CD4-positive, alpha-beta T cell treated with Interleukin-2 at 100 ng/mL for 4 hours (primary cell): ENCODE measurements at regions not wholly inside any gene's neighbourhood (a gene's known extent, or its start where the extent isn't known, plus 50 kb on each side); places are given as distances from the start of the nearest gene placed in this dataset.
"Not testable (repeated sequence)": the region's sequence is repeated elsewhere in the genome, so short reads cannot be mapped to it uniquely, and the experiment has no call there.

Experiments used
- DNase-seq: peaks from one replicate; pipeline ENCODE4 v3.0.0-alpha.2; 2020; ENCODE audit warnings: low spot score

- no peak for DNase-seq
Measured at GRCh38 chr22:23394525-23395326, 185.4 kb downstream of the IGLL1 start.

DNA sequence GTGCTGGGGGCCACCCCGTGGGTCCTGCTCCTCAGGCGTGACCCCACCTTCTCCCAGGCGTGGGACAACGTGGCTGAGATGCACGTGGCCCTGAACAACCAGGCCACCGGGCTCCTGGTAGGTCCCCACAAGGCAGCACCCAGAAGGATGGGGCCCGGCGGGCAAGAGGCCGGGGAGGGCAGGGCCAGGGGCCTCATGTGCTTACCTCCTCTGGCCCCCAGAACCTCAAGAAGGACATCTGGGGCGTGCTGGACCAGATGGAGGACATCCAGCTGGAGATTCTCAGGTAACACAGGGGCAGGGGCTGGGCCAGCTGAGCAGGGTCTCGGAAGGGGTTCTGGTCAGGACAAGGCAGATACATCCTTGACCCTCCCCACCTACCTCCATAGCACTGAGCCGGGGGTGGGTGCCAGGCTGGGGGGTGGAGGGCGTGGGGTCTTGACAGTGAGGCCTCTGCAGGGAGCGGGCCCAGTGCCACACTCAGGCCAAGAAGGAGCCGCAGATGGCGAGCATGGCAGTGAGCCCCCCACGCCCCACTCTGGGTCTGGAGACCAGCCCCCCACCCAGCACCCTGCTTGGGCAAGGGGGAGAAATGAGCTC, 186.3 kb downstream of the IGLL1 start:
- no peak for DNase-seq

DNA sequence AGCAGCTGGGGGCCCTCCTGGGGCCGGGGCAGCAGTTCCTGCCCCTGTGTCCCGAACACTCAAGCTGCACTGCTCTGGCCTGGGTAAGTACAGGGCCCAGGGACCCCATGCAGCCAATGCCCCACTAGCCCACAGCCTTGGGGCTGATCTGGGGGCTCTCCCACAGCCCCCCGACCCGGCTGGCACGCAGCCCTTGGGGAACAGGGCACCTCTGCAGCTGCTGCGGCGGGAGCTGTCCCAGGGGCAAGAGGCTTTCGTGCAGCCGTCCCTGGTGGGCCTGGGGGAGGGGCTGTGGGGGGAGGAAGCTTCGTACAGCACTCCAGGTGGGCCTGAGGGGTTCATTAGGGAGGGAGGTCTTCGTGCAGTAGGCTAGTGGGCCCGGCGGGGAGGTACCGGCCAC, 186.9 kb downstream of the IGLL1 start:
- DNase-seq, result not testable (repeated sequence)

DNA sequence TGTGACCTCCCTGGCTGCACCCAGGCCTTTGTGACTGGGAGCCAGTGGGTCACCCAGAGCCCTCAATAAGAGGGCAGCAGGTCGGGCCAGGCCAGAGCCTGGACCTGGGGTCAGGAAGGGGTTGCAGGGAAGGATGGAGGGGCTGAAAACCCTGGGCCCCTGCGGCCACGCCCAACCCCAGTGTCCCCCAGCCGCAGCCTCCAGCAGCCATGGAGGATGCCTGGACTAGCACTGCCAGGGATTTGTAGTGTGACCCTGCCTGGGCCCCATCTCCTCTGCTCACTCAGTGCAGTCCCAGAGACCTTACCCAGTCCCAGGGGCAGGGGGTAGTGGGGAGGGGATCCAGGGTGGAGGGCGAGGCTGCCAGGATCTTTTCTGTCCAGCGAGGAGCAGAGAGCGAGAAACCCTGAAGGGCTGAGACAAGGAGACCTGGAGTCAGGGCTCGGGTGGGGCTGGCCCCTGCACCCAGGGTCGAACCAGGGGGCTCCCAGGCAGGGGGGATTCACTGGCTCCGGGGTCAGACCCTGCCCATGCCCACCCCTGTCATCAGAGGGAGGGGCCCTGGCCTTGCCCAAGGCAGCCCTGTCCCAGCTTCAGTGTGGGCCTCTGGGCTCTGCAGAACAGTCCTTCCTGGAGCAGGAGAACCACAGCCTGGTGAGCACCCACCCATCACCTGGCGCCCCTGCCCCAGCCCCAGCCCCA, 187.5 kb downstream of the IGLL1 start:
- no peak for DNase-seq

DNA sequence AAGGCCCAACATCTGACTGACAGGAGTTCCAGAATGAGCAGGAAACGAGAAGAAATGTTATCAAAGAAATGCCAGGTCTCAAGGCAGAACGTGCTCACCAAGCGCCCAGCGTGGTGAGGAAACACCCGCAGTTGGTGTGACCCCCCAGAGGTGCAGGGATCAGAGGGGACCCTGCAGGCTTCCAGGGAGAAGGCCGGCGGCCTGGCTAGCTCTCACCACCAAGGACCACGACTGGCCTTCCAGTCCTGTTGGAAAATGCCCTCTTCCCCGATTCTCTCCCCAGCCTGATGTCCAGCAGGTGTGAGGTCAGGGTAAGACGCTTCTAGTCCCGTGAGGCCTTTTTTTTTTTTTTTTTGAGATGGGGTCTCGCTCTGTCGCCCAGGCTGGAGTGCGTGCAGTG, 189.1 kb downstream of the IGLL1 start:
- no peak for DNase-seq

DNA sequence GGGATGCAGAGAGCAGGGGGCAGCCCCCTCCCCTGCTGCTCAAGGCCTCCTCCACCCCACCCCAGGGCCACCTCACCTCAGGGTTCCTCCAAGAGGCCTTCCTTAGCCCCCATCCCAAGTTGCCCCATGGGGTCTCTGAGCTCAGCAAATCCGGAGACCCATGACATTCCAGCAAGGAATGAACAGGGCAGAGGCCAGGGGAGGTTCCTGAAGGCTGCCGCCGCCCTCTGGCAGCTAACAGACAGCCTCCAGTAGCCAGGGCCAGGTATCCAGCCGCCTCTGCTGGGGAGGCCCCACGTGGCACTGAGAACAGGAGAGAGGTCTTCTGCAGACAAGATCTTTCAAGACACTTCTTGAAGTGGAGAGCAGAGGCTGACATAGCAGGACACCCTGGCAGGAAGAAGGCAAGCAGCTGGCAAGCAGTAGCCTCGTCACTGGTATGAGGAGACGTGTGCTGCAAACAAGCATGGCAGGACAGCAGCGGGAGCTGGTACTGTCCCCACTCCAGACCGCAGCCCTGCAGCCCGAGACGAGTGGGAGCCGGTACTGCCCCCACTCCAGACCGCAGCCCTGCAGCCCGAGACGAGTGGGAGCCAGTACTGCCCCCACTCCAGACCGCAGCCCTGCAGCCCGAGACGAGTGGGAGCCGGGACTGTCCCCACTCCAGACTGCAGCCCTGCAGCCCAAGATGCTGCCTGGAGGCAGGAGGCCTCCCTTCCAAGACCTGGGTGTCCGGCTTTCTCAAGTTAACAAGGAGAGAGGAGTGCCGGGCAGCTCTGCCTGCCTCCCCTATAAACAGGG, 190.6 kb downstream of the IGLL1 start:
- no peak for DNase-seq

- DNase-seq, result no peak
Measured at GRCh38 chr22:23388517-23388890, 191.6 kb downstream of the IGLL1 start.

- no peak for DNase-seq
Measured at GRCh38 chr22:23387827-23388516, 192.1 kb downstream of the IGLL1 start.

- no peak for DNase-seq
Measured at GRCh38 chr22:23386822-23387580, 193.1 kb downstream of the IGLL1 start.

DNA sequence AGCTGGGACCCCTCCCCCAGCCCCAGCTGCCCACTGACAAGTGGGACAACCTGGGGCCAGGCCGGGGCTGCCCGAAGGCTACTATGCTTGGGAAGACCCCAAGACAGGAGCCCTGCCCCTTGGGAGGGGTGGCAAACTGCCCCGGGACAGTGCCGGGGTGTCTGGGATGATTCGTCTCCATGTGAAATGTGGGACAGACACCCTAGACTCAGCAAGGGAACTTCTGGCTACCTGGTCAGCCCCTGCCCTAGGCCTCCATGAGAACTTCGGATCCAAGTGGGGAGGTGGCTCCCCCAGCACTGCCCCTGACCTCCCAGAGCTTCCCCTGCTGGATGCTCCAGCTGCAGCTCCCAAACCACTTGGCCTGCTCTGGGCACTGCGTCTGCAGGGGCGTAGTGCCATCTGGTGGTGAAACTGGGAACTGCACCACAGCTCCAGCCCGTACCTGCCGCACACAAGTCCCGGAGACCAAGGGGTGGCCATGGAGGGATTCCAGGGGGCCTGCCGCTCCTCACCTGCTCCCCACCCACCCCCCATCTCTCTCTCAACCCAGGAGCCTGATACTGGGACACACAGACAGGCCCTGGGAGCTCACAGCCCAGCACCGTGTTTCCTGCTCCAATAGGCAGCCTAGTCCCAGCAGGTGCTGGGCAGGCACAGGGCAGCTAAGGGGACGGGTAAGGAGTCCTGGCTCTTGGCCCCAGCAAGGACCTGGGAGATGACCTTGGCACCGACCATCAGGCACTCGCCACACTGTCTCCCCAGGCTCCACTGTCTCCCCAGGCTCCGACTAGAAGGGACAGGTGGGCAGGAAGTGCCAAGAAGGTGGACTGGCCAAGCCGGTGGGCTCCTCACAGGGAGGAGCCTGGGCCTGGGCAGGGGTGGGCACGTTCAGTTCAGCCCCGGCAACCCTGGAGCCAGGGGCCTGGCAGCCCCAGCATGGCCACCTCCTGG, 194.1 kb downstream of the IGLL1 start:
- DNase-seq, result peak; percentile 79

GRCh38 chr22:23384923-23385677, 195.0 kb downstream of the IGLL1 start:
- no peak for DNase-seq

DNA sequence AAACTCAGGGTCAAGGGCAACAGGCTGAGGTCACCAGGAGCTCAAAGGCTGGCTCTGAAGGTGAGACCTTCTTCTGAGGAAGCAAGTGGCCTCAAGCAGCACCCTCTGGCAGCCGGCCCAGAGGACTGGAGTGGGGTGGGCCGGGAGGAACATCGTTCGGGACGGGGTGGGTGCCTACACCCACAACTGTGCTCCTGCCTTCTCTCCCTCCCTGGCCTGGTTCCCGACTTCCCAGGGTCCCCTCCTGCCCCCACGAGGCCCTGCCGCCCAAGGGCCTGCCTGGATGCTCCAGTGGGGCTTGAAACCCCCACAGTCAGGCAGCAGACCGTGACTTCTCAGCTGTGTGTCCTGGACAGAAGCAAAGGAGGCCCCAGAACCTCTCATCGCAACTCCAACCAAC, 195.7 kb downstream of the IGLL1 start:
- DNase-seq, result no peak

- no peak for DNase-seq
Measured at GRCh38 chr22:23383491-23384361, 196.4 kb downstream of the IGLL1 start.

DNA sequence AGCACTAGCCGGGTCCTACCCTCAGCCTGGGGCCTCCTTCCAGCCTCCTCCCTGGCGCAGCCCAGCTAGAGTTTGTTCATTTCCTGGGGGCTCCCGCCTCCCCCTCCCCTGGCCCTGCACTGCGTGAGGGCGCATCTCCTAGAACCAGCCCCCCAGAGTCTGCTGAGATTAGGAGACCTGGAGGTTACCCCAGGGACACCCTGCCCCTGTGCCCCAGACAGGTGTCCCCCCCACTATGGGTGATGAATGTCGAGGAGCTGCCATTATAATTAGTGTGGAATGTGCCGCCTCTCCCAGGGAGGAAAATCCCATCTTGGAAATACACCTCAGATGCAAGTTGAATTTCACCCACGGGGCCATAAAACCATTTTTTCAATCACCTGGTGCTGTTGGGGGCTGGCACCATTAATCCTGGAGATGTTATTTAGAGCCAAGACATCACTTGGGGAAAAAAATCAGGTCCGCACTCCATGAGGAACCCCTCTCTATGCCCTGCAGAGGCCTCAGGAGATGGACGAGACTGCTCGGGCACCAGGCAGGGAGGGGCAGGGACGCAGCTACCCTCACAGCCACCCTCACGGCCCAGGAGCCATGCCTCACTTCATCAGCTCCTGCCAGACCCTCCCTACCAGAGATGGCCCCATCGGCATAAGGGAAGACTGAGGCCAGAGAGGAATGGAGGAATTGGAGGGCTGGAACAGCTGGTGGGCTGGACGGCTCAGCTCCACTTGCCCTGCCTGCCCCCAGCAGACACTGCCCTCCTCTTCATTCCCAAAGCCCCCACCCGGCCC, 197.5 kb downstream of the IGLL1 start:
- no peak for DNase-seq

DNA sequence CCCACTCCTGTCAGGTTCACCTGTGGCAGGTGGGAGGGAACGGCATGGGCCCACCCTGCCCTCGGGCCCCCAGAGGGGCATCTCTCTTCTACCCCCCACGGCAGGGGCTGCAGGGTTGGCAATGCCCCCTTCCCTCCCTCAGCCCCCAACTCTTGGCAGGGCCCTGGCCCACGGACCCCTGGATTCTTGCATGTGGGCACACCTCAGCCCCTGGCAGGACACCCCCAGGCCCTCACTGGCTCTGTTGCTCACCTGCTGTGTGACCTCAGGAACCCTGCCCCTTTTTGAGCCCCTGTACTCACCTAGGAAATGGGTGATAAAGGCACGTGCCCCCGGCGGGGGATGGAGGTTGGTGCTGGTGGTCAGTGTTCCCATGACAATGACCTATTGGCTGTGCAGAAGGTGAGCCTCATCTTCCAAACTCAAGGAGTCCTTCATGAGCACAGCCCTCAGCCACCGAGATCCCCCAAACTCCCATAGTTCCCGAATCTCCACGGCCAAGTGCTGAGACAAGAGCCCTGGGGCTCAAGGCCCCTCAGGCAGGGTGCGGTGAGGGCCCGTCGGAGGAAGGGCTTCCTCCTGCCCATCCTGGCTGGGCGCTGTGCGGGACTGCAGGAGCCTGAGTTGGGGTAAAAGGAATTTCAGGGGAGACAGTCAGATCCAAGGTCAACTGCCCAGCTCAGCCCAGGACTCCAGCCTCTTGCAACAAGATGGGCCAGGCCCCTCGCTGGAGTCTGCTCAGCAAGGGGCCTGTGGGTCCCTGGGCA, 198.2 kb downstream of the IGLL1 start:
- no peak for DNase-seq

DNA sequence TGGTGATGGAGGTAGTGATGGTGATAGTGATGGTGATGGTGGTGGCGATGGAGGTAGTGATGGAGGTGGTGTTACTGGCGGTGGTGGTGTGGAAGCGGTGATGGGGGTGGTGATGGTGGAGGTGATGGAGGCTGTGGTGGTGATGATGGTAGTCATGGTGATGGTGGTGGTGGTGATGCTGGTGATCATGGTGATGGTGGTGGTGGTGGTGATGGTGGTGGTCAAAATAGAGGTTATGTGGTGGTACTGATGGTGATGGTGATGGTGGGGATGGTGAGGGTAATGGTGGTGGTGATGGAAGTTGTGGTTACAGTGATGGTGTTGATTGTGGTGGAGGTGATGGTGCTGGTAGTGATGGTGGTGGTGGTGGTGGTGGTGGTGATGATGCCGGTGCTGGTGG, 199.2 kb downstream of the IGLL1 start:
- DNase-seq, result no peak

- DNase-seq, result no peak
Measured at GRCh38 chr22:23380230-23380573, 199.9 kb downstream of the IGLL1 start.
